ENCODE measurements at regions not wholly inside any gene's neighbourhood (a gene's known extent, or its start where the extent isn't known, plus 50 kb on each side); places are given as distances from the start of the nearest gene placed in this dataset.

- TF ChIP-seq HES2 (IDR thresholded peaks at IDR 0.05), result no peak
- TF ChIP-seq NFE2L2 (conservative IDR thresholded peaks at IDR 0.05; ENCODE audit: low read length), result no peak
Measured at GRCh38 chr3:74891312-74891711, 276.9 kb upstream of the CNTN3 start (continued).

GRCh38 chr3:74883690-74884089 lies 269.2 kb upstream of the CNTN3 start:
- CTCF ChIA-PET, result no interaction called here
- H3K4me2 ChIP-seq, result no peak overlapping the region
- H3K27ac ChIP-seq, result no peak overlapping the region
- no peaks in the 10 kb centered on the region; the same call in 2 of the 3 replicates for H3K9me3 ChIP-seq
- TF ChIP-seq MAZ (IDR thresholded peaks at IDR 0.05; ENCODE audit: borderline replicate concordance, low read depth, low read length), result no peak
- TF ChIP-seq RAD21 (conservative IDR thresholded peaks at IDR 0.05 in 1 of 2, IDR thresholded peaks at IDR 0.05 in 1 of 2), result 0 out of 5 replicates have a peak, but pooled peaks of 1 of the 2 experiments have one; percentile 5
- no peaks in the 10 kb centered on the region for H3K4me1 ChIP-seq
- 4% methylated on average over 2 of the region's 2 CpGs for WGBS (ENCODE audit: missing lambda C conversion rate)
- FAIRE-seq (no peak), ATAC-seq (no peak), DNase-seq (ENCODE audit: low read depth in 1 of 2, low spot score in 1 of 2) (peak in 1 of 2 experiments; percentile 4)
- no peak overlapping the region for H3K4me3 ChIP-seq
- POLR2A ChIA-PET, result no interaction called here

- POLR2A ChIA-PET, result no interaction called here
- no peak overlapping the region for H3K27ac ChIP-seq
- CTCF ChIA-PET, result interaction anchor here (0.6 kb wide), 1 partner anchor 141 kb away, joined by 3 read pairs; no protein-coding TSS in a partner anchor
- H3K4me1 ChIP-seq, result no peaks in the 10 kb centered on the region
- no peak overlapping the region for H3K4me3 ChIP-seq
- H3K4me2 ChIP-seq, result no peak overlapping the region
- ATAC-seq, result no peak
- FAIRE-seq, result no peak
- no peak for DNase-seq (ENCODE audit: low read depth in 1 of 2, low spot score in 1 of 2)
- no peaks in the 10 kb centered on the region; the same call in 2 of the 3 replicates for H3K9me3 ChIP-seq
- WGBS (ENCODE audit: missing lambda C conversion rate), result 0% methylated on average over 1 of the region's 1 CpG
- TF ChIP-seq CHD2 (IDR thresholded peaks at IDR 0.05; ENCODE audit: low read length, partially characterized antibody) (no peak), ZSCAN20 (CRISPR knock-in tag; IDR thresholded peaks at IDR 0.05) (no peak), KDM5A (IDR thresholded peaks at IDR 0.05) (no peak), HDAC2 (IDR thresholded peaks at IDR 0.05) (no peak), MYC (IDR thresholded peaks at IDR 0.05; ENCODE audit: borderline replicate concordance, low read length) (no peak), CHD4 (IDR thresholded peaks at IDR 0.05; ENCODE audit: borderline replicate concordance) (no peak), PHF8 (IDR thresholded peaks at IDR 0.05; ENCODE audit: borderline replicate concordance, low read depth) (no peak), EHF (CRISPR knock-in tag; IDR thresholded peaks at IDR 0.05) (no peak), BHLHE40 (IDR thresholded peaks at IDR 0.05; ENCODE audit: low read depth, low read length) (no peak), RFX5 (IDR thresholded peaks at IDR 0.05) (no peak)
Measured at GRCh38 chr3:74883222-74883621, 268.8 kb upstream of the CNTN3 start.

- CTCF ChIA-PET, result no interaction called here
- FAIRE-seq, result no peak
- Histone ChIP-seq H3K27ac (no peak overlapping the region), H3K4me1 (no peaks in the 10 kb centered on the region), H3K4me3 (no peak overlapping the region), H3K9me3 (no peaks in the 10 kb centered on the region; the same call in 2 of the 3 replicates), H3K4me2 (no peak overlapping the region)
- TF ChIP-seq MAX (IDR thresholded peaks at IDR 0.05) (no peak), ELK1 (IDR thresholded peaks at IDR 0.05; ENCODE audit: low read depth, low read length) (no peak), HDAC2 (IDR thresholded peaks at IDR 0.05) (no peak), ESRRA (IDR thresholded peaks at IDR 0.05; ENCODE audit: borderline replicate concordance, low read length) (no peak), FOXS1 (CRISPR knock-in tag; IDR thresholded peaks at IDR 0.05) (no peak), JUNB (IDR thresholded peaks at IDR 0.05) (no peak), GATA3 (IDR thresholded peaks at IDR 0.05; ENCODE audit: borderline replicate concordance) (no peak), ZNF302 (CRISPR knock-in tag; IDR thresholded peaks at IDR 0.05) (no peak), ZC3H11A (IDR thresholded peaks at IDR 0.05) (no peak), POLR2A (IDR thresholded peaks at IDR 0.05; ENCODE audit: low read length) (no peak), FOSL2 (IDR thresholded peaks at IDR 0.05) (no peak), FOSL2 (CRISPR knock-in tag; IDR thresholded peaks at IDR 0.05) (no peak), SREBF2 (IDR thresholded peaks at IDR 0.05) (no peak), RNF2 (IDR thresholded peaks at IDR 0.05; ENCODE audit: borderline replicate concordance, low read depth) (no peak), E2F6 (IDR thresholded peaks at IDR 0.05; ENCODE audit: borderline replicate concordance, low read depth) (no peak), JUN (IDR thresholded peaks at IDR 0.05) (no peak), BCL3 (IDR thresholded peaks at IDR 0.05) (no peak)
- DNase-seq (ENCODE audit: low read depth in 1 of 2, low spot score in 1 of 2), result no peak
- ATAC-seq, result no peak
- WGBS (ENCODE audit: missing lambda C conversion rate), result 0% methylated on average over 1 of the region's 1 CpG
- POLR2A ChIA-PET, result no interaction called here
Measured at GRCh38 chr3:74880237-74880636, 265.8 kb upstream of the CNTN3 start.
